Ascending aorta (tissue), 2 donors: ENCODE measurements at regions not wholly inside any gene's neighbourhood (a gene's known extent, or its start where the extent isn't known, plus 50 kb on each side); places are given as distances from the start of the nearest gene placed in this dataset.

Experiments
- DNase-seq, 2 donors: peaks; one replicate each; pipeline ENCODE4 v3.0.0-alpha.2; 2019; ENCODE audit warnings: low spot score in 2 of 2
- H3K27ac ChIP-seq, 2 donors: fragments of 200-600 bp; sonication (generic); one replicate each; pipeline ENCODE4 v1.5.1; 2016 to 2017; ENCODE audit warnings: mild to moderate bottlenecking in 1 of 2
- H3K27me3 ChIP-seq: fragments of 200-600 bp; sonication (generic); one replicate; pipeline ENCODE4 v1.5.1; 2017
- H3K36me3 ChIP-seq, 2 donors: fragments of 200-600 bp; sonication (generic); one replicate each; pipeline ENCODE4 v1.5.1; 2016
- H3K4me1 ChIP-seq, 2 donors: fragments of 200-600 bp; sonication (generic); one replicate each; pipeline ENCODE4 v1.5.1; 2016 to 2017; ENCODE audit warnings: mild to moderate bottlenecking in 1 of 2
- H3K4me3 ChIP-seq, 2 donors: fragments of 200-600 bp; sonication (generic); one replicate each; pipeline ENCODE4 v1.5.1; 2016 to 2017; ENCODE audit warnings: mild to moderate bottlenecking in 1 of 2
- H3K9me3 ChIP-seq, 2 donors: fragments of 200-600 bp; sonication (generic); one replicate each; pipeline ENCODE4 v1.5.1; 2016
- intact Hi-C: fragments of 100-400 bp; cut with DNase I; formaldehyde crosslinking; loops from one replicate; pipeline ENCODE4 v1.15.1; 2023
- TF ChIP-seq, protein P1 (sequence below), 3 experiments: fragments of 200-600 bp in 2 of 3; fragments of 450-650 bp in 1 of 3; sonication (generic) in 2 of 3; IDR thresholded peaks; one replicate each; pipeline ENCODE4 v1.5.1; 2016 to 2019; ENCODE audit warnings: antibody characterized with exemption in 3 of 3, mild to moderate bottlenecking in 1 of 3, moderate library complexity in 1 of 3

- H3K36me3 ChIP-seq, result no peaks in the 10 kb centered on the region
- H3K27me3 ChIP-seq, result no peaks in the 10 kb centered on the region
- H3K4me1 ChIP-seq, result no peaks in the 10 kb centered on the region
- TF ChIP-seq, protein P1, sequence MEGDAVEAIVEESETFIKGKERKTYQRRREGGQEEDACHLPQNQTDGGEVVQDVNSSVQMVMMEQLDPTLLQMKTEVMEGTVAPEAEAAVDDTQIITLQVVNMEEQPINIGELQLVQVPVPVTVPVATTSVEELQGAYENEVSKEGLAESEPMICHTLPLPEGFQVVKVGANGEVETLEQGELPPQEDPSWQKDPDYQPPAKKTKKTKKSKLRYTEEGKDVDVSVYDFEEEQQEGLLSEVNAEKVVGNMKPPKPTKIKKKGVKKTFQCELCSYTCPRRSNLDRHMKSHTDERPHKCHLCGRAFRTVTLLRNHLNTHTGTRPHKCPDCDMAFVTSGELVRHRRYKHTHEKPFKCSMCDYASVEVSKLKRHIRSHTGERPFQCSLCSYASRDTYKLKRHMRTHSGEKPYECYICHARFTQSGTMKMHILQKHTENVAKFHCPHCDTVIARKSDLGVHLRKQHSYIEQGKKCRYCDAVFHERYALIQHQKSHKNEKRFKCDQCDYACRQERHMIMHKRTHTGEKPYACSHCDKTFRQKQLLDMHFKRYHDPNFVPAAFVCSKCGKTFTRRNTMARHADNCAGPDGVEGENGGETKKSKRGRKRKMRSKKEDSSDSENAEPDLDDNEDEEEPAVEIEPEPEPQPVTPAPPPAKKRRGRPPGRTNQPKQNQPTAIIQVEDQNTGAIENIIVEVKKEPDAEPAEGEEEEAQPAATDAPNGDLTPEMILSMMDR (IDR thresholded peaks at IDR 0.05), result no peak
- no peak overlapping the region for H3K4me3 ChIP-seq
- intact Hi-C loops, result no loop called here
- H3K27ac ChIP-seq, result no peak overlapping the region
- H3K9me3 ChIP-seq, result no peaks in the 10 kb centered on the region
- no peak for DNase-seq
These were observed 97.9 kb upstream of the CDH11 start for GRCh38 chr16:65219786-65220185.

DNA sequence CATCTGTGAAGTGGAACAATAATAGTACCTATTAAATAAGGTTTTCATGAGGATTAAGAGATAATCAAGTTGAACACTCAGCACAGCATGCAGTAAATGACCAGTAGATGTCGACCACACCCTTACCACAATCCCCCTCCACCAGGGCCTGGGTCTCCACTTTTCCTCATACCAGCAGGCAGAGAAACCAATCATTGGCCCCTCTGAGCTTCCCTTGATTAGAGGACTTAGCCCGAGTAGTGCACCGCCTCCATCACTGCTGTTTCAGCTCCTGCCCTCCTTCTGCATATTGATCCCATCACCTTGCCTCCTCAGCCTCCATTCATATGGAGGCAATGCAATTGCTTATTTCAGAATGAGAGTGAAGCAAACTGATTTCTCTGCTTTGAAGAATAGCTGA is 96.5 kb upstream of the CDH11 start:
- Histone ChIP-seq H3K9me3 (no peaks in the 10 kb centered on the region), H3K27ac (no peak overlapping the region), H3K27me3 (no peaks in the 10 kb centered on the region), H3K4me3 (no peak overlapping the region), H3K4me1 (no peaks in the 10 kb centered on the region), H3K36me3 (no peaks in the 10 kb centered on the region)
- intact Hi-C loops, result no loop called here
- no peak for DNase-seq
- TF ChIP-seq, protein P1 (IDR thresholded peaks at IDR 0.05), result no peak

- no peaks in the 10 kb centered on the region for H3K9me3 ChIP-seq
- no peak for DNase-seq
- no peaks in the 10 kb centered on the region for H3K4me1 ChIP-seq
- no peak overlapping the region for H3K4me3 ChIP-seq
- TF ChIP-seq, protein P1 (IDR thresholded peaks at IDR 0.05), result no peak
- no peak overlapping the region for H3K27ac ChIP-seq
- intact Hi-C loops, result no loop called here
- H3K36me3 ChIP-seq, result no peaks in the 10 kb centered on the region
- H3K27me3 ChIP-seq, result no peaks in the 10 kb centered on the region
These were observed 92.2 kb upstream of the CDH11 start for GRCh38 chr16:65213866-65214595.

- Histone ChIP-seq H3K27ac (no peak overlapping the region), H3K27me3 (no peaks in the 10 kb centered on the region), H3K4me1 (no peaks in the 10 kb centered on the region), H3K9me3 (no peaks in the 10 kb centered on the region), H3K4me3 (no peak overlapping the region), H3K36me3 (no peaks in the 10 kb centered on the region)
- intact Hi-C loops, result no loop called here
- DNase-seq, result no peak
- TF ChIP-seq, protein P1 (IDR thresholded peaks at IDR 0.05), result no peak
These were observed 90.9 kb upstream of the CDH11 start for GRCh38 chr16:65212791-65213190.

DNA sequence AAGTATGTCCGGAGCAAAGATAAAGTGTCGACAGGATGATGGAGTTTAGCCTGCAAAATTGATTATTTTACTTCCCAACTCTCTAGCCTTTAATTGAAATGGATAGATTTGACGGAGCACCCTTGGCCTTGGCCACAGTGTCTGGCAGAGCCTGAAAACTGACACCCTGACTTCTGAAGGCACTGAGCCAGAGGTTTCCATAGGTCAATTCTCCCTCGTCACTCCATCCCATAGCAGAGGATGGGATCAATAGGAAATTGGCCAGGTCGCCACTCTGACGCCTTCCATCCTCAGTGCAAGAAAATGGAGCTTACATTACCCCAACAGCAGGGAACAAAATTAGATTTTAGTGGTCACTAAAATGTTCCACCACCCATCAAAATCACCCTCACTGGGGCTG is 90.4 kb upstream of the CDH11 start:
- TF ChIP-seq, protein P1 (IDR thresholded peaks at IDR 0.05), result no peak

GRCh38 chr16:65202461-65202860 is 80.6 kb upstream of the CDH11 start:
- Histone ChIP-seq H3K4me3 (no peak overlapping the region), H3K36me3 (no peaks in the 10 kb centered on the region), H3K9me3 (no peaks in the 10 kb centered on the region), H3K27ac (no peak overlapping the region), H3K27me3 (no peaks in the 10 kb centered on the region), H3K4me1 (no peaks in the 10 kb centered on the region)
- TF ChIP-seq, protein P1 (IDR thresholded peaks at IDR 0.05), result no peak
- intact Hi-C loops, result no loop called here
- no peak for DNase-seq

More for the DNA sequence above, 90.4 kb upstream of the CDH11 start:
- DNase-seq, result no peak
- H3K4me3 ChIP-seq, result no peak overlapping the region
- intact Hi-C loops, result no loop called here
- H3K27ac ChIP-seq, result no peak overlapping the region
- no peaks in the 10 kb centered on the region for H3K4me1 ChIP-seq
- H3K36me3 ChIP-seq, result no peaks in the 10 kb centered on the region
- no peaks in the 10 kb centered on the region for H3K27me3 ChIP-seq
- no peaks in the 10 kb centered on the region for H3K9me3 ChIP-seq
